ENCODE measurements at regions not wholly inside any gene's neighbourhood (a gene's known extent, or its start where the extent isn't known, plus 50 kb on each side); places are given as distances from the start of the nearest gene placed in this dataset.

DNA sequence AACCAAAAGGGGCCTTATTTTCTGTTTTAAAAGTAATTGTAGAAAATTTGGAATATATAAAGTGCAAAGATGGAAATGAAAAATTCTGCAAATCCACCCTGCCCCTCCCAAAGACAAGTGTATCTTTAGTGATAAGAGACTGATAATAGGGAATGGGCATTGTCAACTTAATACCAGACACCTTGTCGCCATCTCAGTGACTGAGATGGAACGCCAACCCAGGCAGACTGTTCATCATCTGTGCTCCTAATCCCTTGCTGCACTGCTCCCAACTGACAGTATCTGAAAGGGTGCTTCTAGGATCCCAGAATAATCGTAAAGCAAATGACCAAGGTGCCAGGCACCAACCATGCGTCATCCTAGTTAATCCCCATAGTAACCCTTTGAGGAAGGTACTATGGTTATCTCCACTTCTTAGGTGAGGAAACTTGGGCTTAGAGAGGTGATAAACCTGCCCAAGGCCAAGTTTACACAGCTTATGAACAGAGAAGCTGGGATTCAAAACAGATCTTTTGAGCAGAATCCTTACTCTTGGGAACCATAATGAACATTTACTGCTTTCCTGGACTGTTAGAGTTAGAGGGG, 583.7 kb downstream of the GATA3 start:
- WGBS, result 70% methylated on average over 4 of the region's 4 CpGs
- no peaks in the 10 kb centered on the region for H3K4me1 ChIP-seq (ENCODE audit: control insufficient read depth in 4 of 4, insufficient read depth in 4 of 4, low read length in 3 of 4)
- no peaks in the 10 kb centered on the region for H3K36me3 ChIP-seq (ENCODE audit: control insufficient read depth in 4 of 4, insufficient read depth in 3 of 4, low read depth in 1 of 4, low read length in 3 of 4)
- H3K4me3 ChIP-seq (ENCODE audit: low read depth in 1 of 3, low read length in 3 of 3), result no peak overlapping the region
- no peak for DNase-seq (ENCODE audit: low spot score)
- H3K27me3 ChIP-seq (ENCODE audit: control insufficient read depth in 4 of 4, insufficient read depth in 4 of 4, low read length in 3 of 4), result peaks cover 0 to 2% (median 0%) of the 10 kb centered on the region in 4 donors
- TF ChIP-seq RXRA (IDR thresholded peaks at IDR 0.05), result no peak
- TF ChIP-seq, protein P1, sequence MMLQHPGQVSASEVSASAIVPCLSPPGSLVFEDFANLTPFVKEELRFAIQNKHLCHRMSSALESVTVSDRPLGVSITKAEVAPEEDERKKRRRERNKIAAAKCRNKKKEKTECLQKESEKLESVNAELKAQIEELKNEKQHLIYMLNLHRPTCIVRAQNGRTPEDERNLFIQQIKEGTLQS (IDR thresholded peaks at IDR 0.05), result no peak
- TF ChIP-seq JUND (IDR thresholded peaks at IDR 0.05), result no peak
- TF ChIP-seq, protein P2, sequence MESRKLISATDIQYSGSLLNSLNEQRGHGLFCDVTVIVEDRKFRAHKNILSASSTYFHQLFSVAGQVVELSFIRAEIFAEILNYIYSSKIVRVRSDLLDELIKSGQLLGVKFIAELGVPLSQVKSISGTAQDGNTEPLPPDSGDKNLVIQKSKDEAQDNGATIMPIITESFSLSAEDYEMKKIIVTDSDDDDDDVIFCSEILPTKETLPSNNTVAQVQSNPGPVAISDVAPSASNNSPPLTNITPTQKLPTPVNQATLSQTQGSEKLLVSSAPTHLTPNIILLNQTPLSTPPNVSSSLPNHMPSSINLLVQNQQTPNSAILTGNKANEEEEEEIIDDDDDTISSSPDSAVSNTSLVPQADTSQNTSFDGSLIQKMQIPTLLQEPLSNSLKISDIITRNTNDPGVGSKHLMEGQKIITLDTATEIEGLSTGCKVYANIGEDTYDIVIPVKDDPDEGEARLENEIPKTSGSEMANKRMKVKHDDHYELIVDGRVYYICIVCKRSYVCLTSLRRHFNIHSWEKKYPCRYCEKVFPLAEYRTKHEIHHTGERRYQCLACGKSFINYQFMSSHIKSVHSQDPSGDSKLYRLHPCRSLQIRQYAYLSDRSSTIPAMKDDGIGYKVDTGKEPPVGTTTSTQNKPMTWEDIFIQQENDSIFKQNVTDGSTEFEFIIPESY (IDR thresholded peaks at IDR 0.05), result no peak
- no peak for TF ChIP-seq TAF1 (conservative IDR thresholded peaks at IDR 0.05)
- TF ChIP-seq EGR1 (IDR thresholded peaks at IDR 0.05; ENCODE audit: low read depth in 2 of 2), result no peak
- TF ChIP-seq FOXA2 (IDR thresholded peaks at IDR 0.05), result no peak
- TF ChIP-seq HNF4G (IDR thresholded peaks at IDR 0.05), result no peak
- TF ChIP-seq GABPA (IDR thresholded peaks at IDR 0.05 in 1 of 2, conservative IDR thresholded peaks at IDR 0.05 in 1 of 2), result no peak
- TF ChIP-seq YY1 (IDR thresholded peaks at IDR 0.05), result no peak
- no peak for TF ChIP-seq HNF4A (conservative IDR thresholded peaks at IDR 0.05)
- no peak for TF ChIP-seq SP1 (IDR thresholded peaks at IDR 0.05)
- no peak overlapping the region for H3K27ac ChIP-seq (ENCODE audit: low read depth in 1 of 2, low read length in 2 of 2)
- H3K9me3 ChIP-seq (ENCODE audit: control insufficient read depth in 4 of 4, low read length in 3 of 4), result no peaks in the 10 kb centered on the region
- no peak overlapping the region for H3K9ac ChIP-seq (ENCODE audit: low read depth in 1 of 2, low read length in 2 of 2)

DNA sequence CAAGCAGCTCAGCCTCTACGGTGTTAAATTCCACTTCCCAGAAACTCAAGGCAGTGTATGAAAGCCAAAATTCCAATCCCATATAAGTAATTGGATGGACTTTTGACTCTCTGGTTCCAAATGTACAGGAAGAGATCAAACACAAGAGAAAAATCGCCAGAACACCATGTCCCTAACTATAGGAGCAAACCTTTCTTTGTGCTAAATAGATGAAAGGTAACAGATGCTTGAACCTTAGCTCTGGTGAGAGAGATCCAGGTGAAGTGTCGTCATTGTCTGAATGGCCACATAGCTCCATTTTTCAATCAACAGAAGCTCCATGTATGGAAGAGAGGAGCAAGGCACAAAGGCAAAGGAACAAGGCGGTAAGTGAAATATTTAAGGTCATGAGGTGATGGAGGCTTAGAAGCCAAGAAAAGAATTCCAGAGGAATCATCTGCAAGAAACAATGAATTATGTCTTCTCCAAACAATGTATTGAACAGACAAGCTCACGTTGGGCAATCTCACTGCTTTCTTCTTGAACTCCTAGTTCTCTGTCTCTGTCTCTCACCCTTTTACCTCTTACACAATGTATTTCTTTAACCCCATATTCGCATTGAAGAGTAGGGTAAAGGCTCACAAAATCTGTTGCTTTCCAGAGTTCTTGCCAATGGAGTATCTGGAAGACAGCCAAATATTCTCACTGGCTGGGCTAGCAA, 585.1 kb downstream of the GATA3 start:
- WGBS, result 68% methylated on average over 6 of the region's 6 CpGs
- H3K27me3 ChIP-seq (ENCODE audit: control insufficient read depth in 4 of 4, insufficient read depth in 4 of 4, low read length in 3 of 4), result peaks cover 0 to 2% (median 0%) of the 10 kb centered on the region in 4 donors
- H3K9ac ChIP-seq (ENCODE audit: low read depth in 1 of 2, low read length in 2 of 2), result no peak overlapping the region
- H3K4me3 ChIP-seq (ENCODE audit: low read depth in 1 of 3, low read length in 3 of 3), result no peak overlapping the region
- no peaks in the 10 kb centered on the region for H3K9me3 ChIP-seq (ENCODE audit: control insufficient read depth in 4 of 4, low read length in 3 of 4)
- DNase-seq (ENCODE audit: low spot score), result no peak
- no peaks in the 10 kb centered on the region for H3K36me3 ChIP-seq (ENCODE audit: control insufficient read depth in 4 of 4, insufficient read depth in 3 of 4, low read depth in 1 of 4, low read length in 3 of 4)
- TF ChIP-seq HNF4G (IDR thresholded peaks at IDR 0.05), result no peak
- no peak for TF ChIP-seq GABPA (IDR thresholded peaks at IDR 0.05 in 1 of 2, conservative IDR thresholded peaks at IDR 0.05 in 1 of 2)
- TF ChIP-seq JUND (IDR thresholded peaks at IDR 0.05), result no peak
- no peak for TF ChIP-seq FOXA2 (IDR thresholded peaks at IDR 0.05)
- TF ChIP-seq FOXA1 (IDR thresholded peaks at IDR 0.05), result no peak
- TF ChIP-seq, protein P3, sequence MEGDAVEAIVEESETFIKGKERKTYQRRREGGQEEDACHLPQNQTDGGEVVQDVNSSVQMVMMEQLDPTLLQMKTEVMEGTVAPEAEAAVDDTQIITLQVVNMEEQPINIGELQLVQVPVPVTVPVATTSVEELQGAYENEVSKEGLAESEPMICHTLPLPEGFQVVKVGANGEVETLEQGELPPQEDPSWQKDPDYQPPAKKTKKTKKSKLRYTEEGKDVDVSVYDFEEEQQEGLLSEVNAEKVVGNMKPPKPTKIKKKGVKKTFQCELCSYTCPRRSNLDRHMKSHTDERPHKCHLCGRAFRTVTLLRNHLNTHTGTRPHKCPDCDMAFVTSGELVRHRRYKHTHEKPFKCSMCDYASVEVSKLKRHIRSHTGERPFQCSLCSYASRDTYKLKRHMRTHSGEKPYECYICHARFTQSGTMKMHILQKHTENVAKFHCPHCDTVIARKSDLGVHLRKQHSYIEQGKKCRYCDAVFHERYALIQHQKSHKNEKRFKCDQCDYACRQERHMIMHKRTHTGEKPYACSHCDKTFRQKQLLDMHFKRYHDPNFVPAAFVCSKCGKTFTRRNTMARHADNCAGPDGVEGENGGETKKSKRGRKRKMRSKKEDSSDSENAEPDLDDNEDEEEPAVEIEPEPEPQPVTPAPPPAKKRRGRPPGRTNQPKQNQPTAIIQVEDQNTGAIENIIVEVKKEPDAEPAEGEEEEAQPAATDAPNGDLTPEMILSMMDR (IDR thresholded peaks at IDR 0.05; ENCODE audit: low read depth, low read length, missing input control), result no peak
- TF ChIP-seq RAD21 (IDR thresholded peaks at IDR 0.05), result no peak
- TF ChIP-seq, protein P4, sequence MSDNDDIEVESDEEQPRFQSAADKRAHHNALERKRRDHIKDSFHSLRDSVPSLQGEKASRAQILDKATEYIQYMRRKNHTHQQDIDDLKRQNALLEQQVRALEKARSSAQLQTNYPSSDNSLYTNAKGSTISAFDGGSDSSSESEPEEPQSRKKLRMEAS (IDR thresholded peaks at IDR 0.05), result no peak
- TF ChIP-seq HNF4A (conservative IDR thresholded peaks at IDR 0.05), result no peak
- TF ChIP-seq EGR1 (IDR thresholded peaks at IDR 0.05; ENCODE audit: low read depth in 2 of 2), result no peak
- no peak for TF ChIP-seq SP1 (IDR thresholded peaks at IDR 0.05)
- TF ChIP-seq NR2F2 (IDR thresholded peaks at IDR 0.05), result no peak
- no peak for TF ChIP-seq TAF1 (conservative IDR thresholded peaks at IDR 0.05)
- no peak for TF ChIP-seq YY1 (IDR thresholded peaks at IDR 0.05)
- no peak for TF ChIP-seq RXRA (IDR thresholded peaks at IDR 0.05)
- TF ChIP-seq, protein P2 (IDR thresholded peaks at IDR 0.05), result no peak
- no peak overlapping the region for H3K27ac ChIP-seq (ENCODE audit: low read depth in 1 of 2, low read length in 2 of 2)
- no peaks in the 10 kb centered on the region for H3K4me1 ChIP-seq (ENCODE audit: control insufficient read depth in 4 of 4, insufficient read depth in 4 of 4, low read length in 3 of 4)
